ENCODE measurements at regions not wholly inside any gene's neighbourhood (a gene's known extent, or its start where the extent isn't known, plus 50 kb on each side); places are given as distances from the start of the nearest gene placed in this dataset.

DNA sequence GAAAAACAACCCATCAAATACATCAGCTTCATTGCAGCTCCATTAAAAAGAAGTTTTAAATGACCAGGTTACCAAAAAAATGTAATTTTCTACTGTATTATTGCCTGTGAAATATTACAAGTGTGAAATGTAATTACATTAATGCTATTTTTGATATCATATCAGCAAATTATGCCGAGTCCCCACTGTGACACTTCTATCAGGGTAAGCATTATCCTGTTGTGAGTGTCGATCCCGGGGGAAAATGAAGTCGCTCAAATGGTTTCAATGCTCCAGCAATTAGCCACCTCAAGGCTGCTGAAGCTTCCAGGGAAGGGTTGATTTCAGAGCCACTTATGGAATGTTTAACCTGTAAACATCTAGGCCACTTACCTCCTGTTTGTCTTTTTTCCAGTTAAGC is 70.4 kb downstream of the RCN1 start:
- no peak for TF ChIP-seq CTCF (IDR thresholded peaks at IDR 0.05; ENCODE audit: low read depth, low read length)
- no peaks in the 10 kb centered on the region for H3K36me3 ChIP-seq
- no peaks in the 10 kb centered on the region for H3K27me3 ChIP-seq
- H3K4me1 ChIP-seq, result no peaks in the 10 kb centered on the region
- no peak overlapping the region for H3K4me3 ChIP-seq (ENCODE audit: low read depth, low read length)
- H3K9me3 ChIP-seq, result no peaks in the 10 kb centered on the region
- no peak for DNase-seq

- H3K4me3 ChIP-seq (ENCODE audit: low read depth, low read length), result no peak overlapping the region
- no peaks in the 10 kb centered on the region for H3K9me3 ChIP-seq
- H3K36me3 ChIP-seq, result no peaks in the 10 kb centered on the region
- no peaks in the 10 kb centered on the region for H3K27me3 ChIP-seq
- DNase-seq, result no peak
- TF ChIP-seq CTCF (IDR thresholded peaks at IDR 0.05; ENCODE audit: low read depth, low read length), result no peak
- no peaks in the 10 kb centered on the region for H3K4me1 ChIP-seq
Observed at GRCh38 chr11:32162351-32162750, 71.5 kb downstream of the RCN1 start.

- no peaks in the 10 kb centered on the region for H3K9me3 ChIP-seq
- no peaks in the 10 kb centered on the region for H3K36me3 ChIP-seq
- no peaks in the 10 kb centered on the region for H3K4me1 ChIP-seq
- no peaks in the 10 kb centered on the region for H3K27me3 ChIP-seq
- H3K4me3 ChIP-seq (ENCODE audit: low read depth, low read length), result no peak overlapping the region
- TF ChIP-seq CTCF (IDR thresholded peaks at IDR 0.05; ENCODE audit: low read depth, low read length), result no peak
- no peak for DNase-seq
Observed at GRCh38 chr11:32162906-32163305, 72.0 kb downstream of the RCN1 start.

- Histone ChIP-seq H3K27me3 (no peaks in the 10 kb centered on the region), H3K4me3 (ENCODE audit: low read depth, low read length) (no peak overlapping the region), H3K9me3 (no peaks in the 10 kb centered on the region), H3K36me3 (no peaks in the 10 kb centered on the region), H3K4me1 (no peaks in the 10 kb centered on the region)
- TF ChIP-seq CTCF (IDR thresholded peaks at IDR 0.05; ENCODE audit: low read depth, low read length), result no peak
- DNase-seq, result no peak
Observed at GRCh38 chr11:32163557-32163956, 72.7 kb downstream of the RCN1 start.

- H3K36me3 ChIP-seq, result no peaks in the 10 kb centered on the region
Observed at GRCh38 chr11:32164836-32165235, 74.0 kb downstream of the RCN1 start.

GRCh38 chr11:32168924-32169323 is 78.0 kb downstream of the RCN1 start:
- DNase-seq, result no peak
- Histone ChIP-seq H3K4me1 (no peaks in the 10 kb centered on the region), H3K9me3 (no peaks in the 10 kb centered on the region), H3K27me3 (no peaks in the 10 kb centered on the region), H3K36me3 (no peaks in the 10 kb centered on the region), H3K4me3 (ENCODE audit: low read depth, low read length) (no peak overlapping the region)
- no peak for TF ChIP-seq CTCF (IDR thresholded peaks at IDR 0.05; ENCODE audit: low read depth, low read length)

More at GRCh38 chr11:32164836-32165235, 74.0 kb downstream of the RCN1 start:
- Histone ChIP-seq H3K9me3 (no peaks in the 10 kb centered on the region), H3K4me3 (ENCODE audit: low read depth, low read length) (no peak overlapping the region), H3K27me3 (no peaks in the 10 kb centered on the region), H3K4me1 (no peaks in the 10 kb centered on the region)
- no peak for TF ChIP-seq CTCF (IDR thresholded peaks at IDR 0.05; ENCODE audit: low read depth, low read length)
- DNase-seq, result no peak

Data from BE2C (cell line).